ENCODE measurements at regions not wholly inside any gene's neighbourhood (a gene's known extent, or its start where the extent isn't known, plus 50 kb on each side); places are given as distances from the start of the nearest gene placed in this dataset.

GRCh38 chr10:8233049-8233448, 178.6 kb downstream of the GATA3 start:
- FAIRE-seq = no peak

- no peak for FAIRE-seq
These were observed 179.4 kb downstream of the GATA3 start for GRCh38 chr10:8233832-8234259.

DNA sequence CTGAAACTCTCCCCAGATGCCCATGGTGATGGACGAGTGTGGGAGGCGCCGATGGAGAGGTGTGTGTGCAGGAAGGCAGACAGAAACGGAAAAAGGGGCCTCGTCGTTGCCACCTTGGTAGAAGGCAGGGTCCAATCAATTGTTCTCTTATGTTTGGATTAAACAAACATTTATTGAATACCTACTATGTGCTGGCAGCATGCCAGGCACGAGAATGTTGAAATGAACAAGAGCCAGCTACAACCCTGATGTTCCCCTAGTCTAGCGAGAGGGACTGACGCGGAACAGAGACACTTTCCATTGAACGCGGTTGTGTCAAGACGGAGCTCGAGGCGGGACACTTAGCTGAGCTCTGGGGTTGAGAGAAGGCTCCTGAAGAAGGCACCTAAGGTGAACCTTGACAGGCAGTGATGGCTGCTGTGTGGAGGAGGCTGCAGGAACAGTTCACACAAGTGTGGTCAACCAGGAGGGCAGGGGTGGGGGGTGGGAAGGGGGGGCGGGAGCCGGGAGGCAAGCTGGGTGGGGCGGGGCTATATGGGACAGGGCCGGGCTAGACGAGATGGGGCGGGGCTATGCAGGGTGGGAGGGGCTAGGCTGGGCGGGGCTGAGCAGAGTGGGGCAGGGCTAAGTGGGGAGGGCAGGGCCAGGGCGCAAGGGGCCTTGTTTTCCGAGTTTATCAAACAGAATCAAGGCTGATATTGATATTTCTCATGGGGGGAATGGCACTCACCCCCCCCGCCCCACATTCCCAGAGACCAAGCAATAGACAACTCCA, 181.0 kb downstream of the GATA3 start:
- FAIRE-seq = no peak

GRCh38 chr10:8238986-8239385, 184.5 kb downstream of the GATA3 start:
- FAIRE-seq = no peak

DNA sequence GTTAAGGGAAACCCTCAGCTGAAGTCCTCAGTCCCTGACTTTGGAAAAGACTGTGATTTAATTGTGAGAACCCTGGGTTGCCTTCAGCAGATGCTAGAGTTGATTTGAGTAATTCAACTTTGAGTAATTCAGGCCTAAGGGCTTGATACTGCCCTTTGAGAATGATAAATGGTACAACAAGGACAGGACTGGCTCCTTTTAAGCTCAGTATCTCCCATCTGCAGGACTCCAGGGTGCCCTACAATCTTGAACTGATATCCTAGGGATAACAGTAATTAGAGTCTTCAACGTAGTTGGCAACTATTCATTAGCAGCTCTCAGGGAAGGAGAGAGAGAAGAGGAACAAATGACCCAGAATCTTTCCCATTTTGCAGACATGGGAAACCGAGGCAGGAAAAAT, 186.4 kb downstream of the GATA3 start:
- FAIRE-seq = no peak

DNA sequence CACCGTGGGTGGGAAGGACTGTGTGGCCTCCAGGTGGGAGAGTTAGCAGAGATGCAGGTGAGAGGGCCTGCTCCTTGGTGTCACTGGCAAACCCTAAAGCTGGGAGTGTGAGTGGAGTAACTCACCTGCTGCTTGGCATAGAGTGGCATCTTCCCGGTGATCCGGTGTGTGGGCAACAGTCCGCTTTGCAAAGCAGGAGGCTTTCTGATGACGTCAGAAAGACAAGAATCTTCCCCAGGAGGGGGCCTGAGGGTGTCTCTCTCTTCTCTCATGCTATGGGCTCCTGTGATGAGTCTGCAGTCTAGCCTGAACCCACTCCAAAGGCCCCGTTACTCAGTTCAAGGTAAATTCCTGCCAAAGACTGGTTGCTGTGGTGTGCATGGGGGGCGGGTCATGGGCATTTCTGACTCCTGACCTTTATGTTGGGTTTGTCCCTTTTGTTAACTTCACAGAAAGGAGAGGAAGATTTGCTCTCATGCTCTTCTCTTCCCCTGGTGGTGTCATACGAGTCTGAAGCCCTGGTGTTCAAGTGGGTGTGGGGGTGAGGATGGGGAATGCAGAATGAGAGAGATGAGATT, 187.9 kb downstream of the GATA3 start:
- FAIRE-seq = no peak

DNA sequence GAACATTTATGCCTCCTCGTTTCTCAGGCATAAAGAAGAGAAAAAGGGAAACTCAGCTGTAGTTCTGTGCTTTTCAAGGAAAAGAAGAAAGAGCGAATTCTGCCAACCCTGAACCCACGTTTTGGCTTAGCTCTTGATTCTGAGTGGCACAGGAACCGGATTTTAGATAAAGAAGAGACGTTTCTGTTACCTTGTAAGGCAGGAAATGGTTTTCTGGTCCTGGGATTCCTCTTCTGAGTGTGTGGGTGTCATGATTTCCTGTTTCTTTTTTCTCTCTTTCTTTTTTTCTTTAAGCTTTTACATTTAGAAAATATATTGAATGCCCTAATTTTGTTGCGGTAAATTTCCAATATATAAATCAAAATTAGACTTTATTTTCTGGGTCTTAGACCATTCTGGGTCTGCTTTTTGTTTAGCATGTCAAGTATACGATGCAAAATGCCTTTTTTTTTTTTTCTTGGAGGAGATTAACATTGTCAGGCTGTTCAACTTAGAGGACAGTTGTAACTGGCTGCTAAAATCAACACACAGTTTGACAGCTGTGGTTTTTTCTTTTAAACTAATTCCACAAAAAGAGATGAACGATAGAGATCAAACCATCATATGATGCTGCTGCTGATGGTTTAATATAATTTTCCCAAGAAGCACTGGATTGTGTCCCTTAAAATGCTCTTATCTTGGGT, 190.8 kb downstream of the GATA3 start:
- no peak for FAIRE-seq

DNA sequence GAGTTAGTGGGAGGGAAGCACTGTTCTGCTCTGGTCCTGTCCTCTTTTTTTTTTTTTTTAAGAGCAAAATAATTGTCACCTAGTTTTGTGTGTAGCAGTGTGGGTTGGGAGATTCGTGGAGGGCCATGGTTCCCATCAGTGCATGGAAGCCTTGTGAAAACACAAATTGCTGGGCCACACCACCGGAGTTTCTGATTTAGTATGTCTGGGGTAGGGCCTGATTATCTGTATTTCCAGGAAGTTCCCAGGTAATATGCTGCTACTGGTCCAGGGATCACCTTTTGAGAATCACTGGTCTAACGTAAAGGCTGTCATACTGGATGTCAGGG, 191.3 kb downstream of the GATA3 start:
- FAIRE-seq = no peak

GRCh38 chr10:8246548-8246947, 192.1 kb downstream of the GATA3 start:
- no peak for FAIRE-seq

- FAIRE-seq = no peak
These were observed 192.7 kb downstream of the GATA3 start for GRCh38 chr10:8247191-8247590.

GRCh38 chr10:8248868-8249267, 194.4 kb downstream of the GATA3 start:
- FAIRE-seq = no peak

DNA sequence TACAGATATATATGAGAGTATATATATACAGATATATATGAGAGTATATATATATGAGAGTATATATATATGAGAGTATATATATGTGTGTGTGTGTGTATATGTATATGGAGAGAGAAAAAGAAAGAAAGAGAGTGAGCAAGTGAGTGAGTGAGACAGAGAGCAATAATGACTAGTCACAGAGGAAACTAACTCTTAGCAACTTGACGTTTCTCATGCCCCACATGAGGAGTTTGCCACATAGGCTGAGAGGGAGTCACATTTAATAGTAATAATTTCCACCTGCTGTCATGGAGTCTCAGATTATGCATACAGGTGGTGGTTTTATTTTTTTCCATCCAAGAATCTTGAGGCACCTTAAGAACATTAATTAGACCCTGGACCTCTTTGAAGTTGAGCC, 199.9 kb downstream of the GATA3 start:
- no peak for FAIRE-seq

DNA sequence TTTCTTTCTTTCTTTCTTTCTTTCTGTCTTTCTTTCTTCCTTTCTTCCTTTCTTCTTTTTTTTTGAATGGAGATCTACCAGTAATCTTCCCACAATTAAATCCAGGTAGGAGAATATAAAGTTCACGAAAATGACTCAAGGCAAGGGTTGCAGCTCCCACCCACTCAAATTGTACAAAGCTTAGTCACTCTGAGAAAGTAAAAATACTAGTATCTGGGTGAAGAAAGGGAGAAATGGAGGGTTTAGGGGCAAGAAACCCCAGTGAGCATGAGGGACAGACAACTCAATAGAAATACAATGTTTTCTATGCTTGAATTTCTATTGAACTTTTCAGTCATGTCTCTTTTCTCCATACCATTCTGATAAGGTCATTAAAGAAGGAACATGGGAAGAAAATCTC, 200.8 kb downstream of the GATA3 start:
- no peak for FAIRE-seq

- FAIRE-seq = no peak
These were observed 206.2 kb downstream of the GATA3 start for GRCh38 chr10:8260645-8261044.

GRCh38 chr10:8262317-8262716, 207.8 kb downstream of the GATA3 start:
- no peak for FAIRE-seq

GRCh38 chr10:8269976-8270375, 215.5 kb downstream of the GATA3 start:
- FAIRE-seq = no peak

- no peak for FAIRE-seq
These were observed 218.4 kb downstream of the GATA3 start for GRCh38 chr10:8272794-8273425.

DNA sequence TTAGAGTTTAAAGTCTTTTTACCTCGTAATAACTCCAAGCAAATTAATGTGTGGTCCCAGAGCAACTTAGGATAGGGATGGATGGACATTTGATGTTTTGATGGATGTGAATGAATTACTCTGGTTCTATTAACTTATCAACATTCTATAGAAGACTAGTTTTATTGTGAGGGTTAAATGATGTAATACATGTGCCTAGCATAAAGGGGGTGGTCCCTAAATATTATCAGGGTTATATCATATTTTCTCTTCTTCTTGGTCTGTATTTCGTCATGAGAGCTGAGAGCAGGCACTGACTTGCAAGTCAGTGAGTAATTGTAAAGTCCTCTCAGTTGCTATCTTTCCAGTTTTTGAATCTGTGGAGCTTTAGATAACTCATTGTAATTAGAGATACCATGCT, 219.3 kb downstream of the GATA3 start:
- no peak for FAIRE-seq

DNA sequence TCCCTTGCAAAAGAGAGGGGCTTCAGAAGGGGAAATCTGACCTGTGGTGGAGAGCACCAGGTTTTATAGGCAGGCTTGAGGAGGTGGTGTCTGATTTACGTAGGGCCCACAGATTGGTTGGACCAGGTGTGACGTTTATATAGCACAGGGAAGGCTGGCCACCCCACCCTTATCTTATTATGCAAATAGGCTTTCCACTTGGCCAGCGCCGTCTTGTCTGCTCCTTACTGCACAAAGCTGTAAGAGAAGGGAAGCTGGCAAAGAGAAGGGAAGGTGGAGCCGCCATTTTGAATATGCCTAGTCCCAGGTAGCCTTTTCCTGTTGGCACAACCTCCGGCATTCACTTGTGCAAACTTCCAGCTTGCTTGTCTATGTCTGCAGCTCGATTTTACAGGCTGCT, 221.4 kb downstream of the GATA3 start:
- FAIRE-seq = no peak

DNA sequence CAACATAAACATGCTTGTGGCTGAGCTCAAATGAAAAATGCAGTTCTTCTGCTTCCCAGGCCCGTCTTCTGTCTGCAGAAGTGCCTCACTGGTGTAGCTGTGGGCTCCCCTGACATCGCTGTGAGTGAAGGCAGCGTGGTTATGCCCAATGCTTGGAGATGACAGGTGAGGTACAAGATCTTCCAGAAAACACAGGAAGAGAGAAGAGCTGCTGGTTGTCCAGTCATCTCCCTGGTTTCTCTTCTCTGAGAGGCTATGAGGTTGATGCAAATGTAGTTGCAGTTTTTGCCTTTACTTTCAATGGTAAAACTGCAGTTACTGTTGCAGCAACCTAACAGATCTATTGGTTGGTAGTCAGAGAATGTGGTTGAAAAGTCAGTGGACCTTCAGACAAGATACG, 223.6 kb downstream of the GATA3 start:
- FAIRE-seq = no peak

DNA sequence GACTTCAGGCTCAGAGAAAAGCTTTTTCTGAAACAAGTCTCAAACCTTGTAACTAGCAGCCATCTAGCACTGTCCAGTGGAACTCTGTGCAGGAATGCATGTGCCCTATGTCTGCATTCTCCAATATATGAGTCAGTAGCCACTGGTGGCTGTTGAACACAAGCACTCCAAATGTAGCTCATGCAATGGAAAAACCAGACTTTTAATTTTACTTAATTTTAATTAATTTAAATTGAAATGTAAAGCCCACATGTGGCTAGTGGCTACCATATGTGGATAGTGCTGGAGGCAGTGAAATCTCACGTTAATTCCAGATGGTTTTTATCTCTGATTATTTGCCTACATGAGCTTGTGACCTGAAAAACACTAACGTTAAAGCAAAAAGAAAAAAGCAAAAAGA, 225.1 kb downstream of the GATA3 start:
- no peak for FAIRE-seq

DNA sequence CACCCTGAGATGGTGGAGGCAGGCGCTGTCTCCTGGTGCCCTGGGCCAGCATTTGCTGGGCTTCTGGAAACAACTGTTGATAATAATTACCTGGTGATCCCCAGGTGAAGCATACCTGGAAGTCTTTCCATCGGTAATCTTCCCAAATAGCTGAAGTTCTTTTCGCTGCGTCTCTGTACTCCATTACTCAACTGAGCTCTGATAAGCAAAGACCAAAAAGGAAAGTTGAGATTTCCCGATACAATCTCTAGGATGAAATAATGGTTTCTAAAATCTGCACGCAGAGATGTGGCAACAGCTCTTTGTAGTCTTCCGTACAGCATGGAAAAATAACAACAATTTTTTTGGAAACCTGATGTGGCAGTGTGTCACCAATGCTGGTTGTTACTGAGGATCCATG, 226.5 kb downstream of the GATA3 start:
- no peak for FAIRE-seq

DNA sequence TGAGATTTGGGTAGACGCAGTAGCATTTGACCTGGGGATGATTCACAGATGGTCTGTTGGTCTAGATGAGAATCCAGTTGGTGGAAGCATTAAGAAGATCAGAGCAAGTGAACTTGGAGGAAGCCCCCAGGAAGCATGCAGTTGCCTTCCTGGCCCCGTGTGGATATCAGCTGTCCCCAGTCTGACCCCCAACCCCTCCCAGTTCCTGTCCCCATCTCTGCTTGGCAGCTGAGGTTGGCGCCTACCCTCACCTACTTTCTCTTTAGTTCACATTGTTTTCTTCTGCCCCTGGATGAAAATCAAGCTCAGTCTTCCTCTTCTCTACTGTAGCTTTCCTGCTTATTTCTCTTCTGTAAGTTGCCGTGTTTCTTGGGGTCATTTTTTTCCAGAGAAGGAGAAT, 227.9 kb downstream of the GATA3 start:
- FAIRE-seq = no peak
